B cell (primary cell): ENCODE measurements at regions not wholly inside any gene's neighbourhood (a gene's known extent, or its start where the extent isn't known, plus 50 kb on each side); places are given as distances from the start of the nearest gene placed in this dataset.

Experiments
- ATAC-seq: fragments of 200-7000 bp; cut with Tn5 transposase; one replicate; pipeline ENCODE4 v1.10.0; 2021; ENCODE audit warnings: low read depth, mild to moderate bottlenecking, moderate number of reproducible peaks, moderate library complexity
- CTCF ChIA-PET: fragments of 350-600 bp; sonication (Branson Sonifier 250); formaldehyde crosslinking; loops from one replicate; lab custom pipeline; 2021; ENCODE audit warnings: antibody characterized with exemption, inconsistent platforms; lab: Charles Lee
- POLR2A ChIA-PET: fragments of 350-600 bp; sonication (Branson Sonifier 250); formaldehyde crosslinking; loops from one replicate; lab custom pipeline; 2021; ENCODE audit warnings: antibody characterized with exemption; lab: Charles Lee
- DNase-seq: peaks from one replicate; pipeline ENCODE4 v3.0.0; 2013
- H2AFZ ChIP-seq: 2 replicates; pipeline ENCODE4 v1.6.1; 2012; ENCODE audit warnings: mild to moderate bottlenecking, low read depth, low read length; ENCODE audit not compliant: insufficient read depth, poor library complexity, severe bottlenecking
- H3K27ac ChIP-seq, 2 donors: 1 replicate in 1 of 2; 2 replicates in 1 of 2; pipeline ENCODE4 v1.5.1; 2012 to 2013; ENCODE audit warnings: low read length in 2 of 2, mild to moderate bottlenecking in 2 of 2, moderate library complexity in 1 of 2
- H3K27me3 ChIP-seq, 4 experiments: fragments of 200-600 bp in 1 of 4; sonication (generic) in 1 of 4; replicated peaks in 1 of 4; 1 replicate in 2 of 4; 2 replicates in 2 of 4; pipeline versions ENCODE4 v1.6.1 to v1.7.0; 2013 to 2016; ENCODE audit warnings: low read length in 3 of 4, mild to moderate bottlenecking in 2 of 4, mixed read lengths in 1 of 4, moderate library complexity in 1 of 4; ENCODE audit not compliant: insufficient read depth in 4 of 4, control insufficient read depth in 3 of 4; ENCODE audit errors: control extremely low read depth in 1 of 4
- H3K36me3 ChIP-seq, 2 experiments: replicated peaks in 1 of 2; 1 replicate in 1 of 2; 2 replicates in 1 of 2; pipeline versions ENCODE4 v1.6.1 to v1.7.1; 2013; ENCODE audit warnings: low read length in 1 of 2; ENCODE audit not compliant: insufficient read depth in 2 of 2, control insufficient read depth in 1 of 2; ENCODE audit errors: control extremely low read depth in 1 of 2, extremely low read depth in 1 of 2
- H3K4me1 ChIP-seq, 2 donors: fragments of 200-600 bp in 1 of 2; sonication (generic) in 1 of 2; 1 replicate in 1 of 2; 2 replicates in 1 of 2; pipeline versions ENCODE4 v1.5.1 to v1.6.1; 2013 to 2017; ENCODE audit warnings: low read length in 2 of 2; ENCODE audit not compliant: control insufficient read depth in 2 of 2, insufficient read depth in 2 of 2
- H3K4me2 ChIP-seq: replicated peaks from 2 replicates; pipeline ENCODE3; 2012; ENCODE audit warnings: mild to moderate bottlenecking, low read depth, low read length; ENCODE audit not compliant: poor library complexity, severe bottlenecking
- H3K4me3 ChIP-seq, 5 experiments: fragments of 200-600 bp in 1 of 5; sonication (generic) in 1 of 5; 1 replicate in 3 of 5; 2 replicates in 2 of 5; pipeline versions ENCODE4 v1.5.1 to v1.7.0; 2011 to 2016; ENCODE audit warnings: low read length in 4 of 5, mild to moderate bottlenecking in 4 of 5, low read depth in 2 of 5, control low read depth in 1 of 5, moderate library complexity in 1 of 5; ENCODE audit not compliant: insufficient read depth in 1 of 5; ENCODE audit errors: control extremely low read depth in 1 of 5, extremely low read depth in 1 of 5
- H3K79me2 ChIP-seq: fragments of 200-600 bp; sonication (generic); one replicate; pipeline ENCODE4 v1.6.0; 2016; ENCODE audit warnings: low read length; ENCODE audit not compliant: control insufficient read depth, insufficient read depth
- H3K9ac ChIP-seq: fragments of 200-600 bp; sonication (generic); 2 replicates; pipeline ENCODE4 v1.6.1; 2017; ENCODE audit warnings: mild to moderate bottlenecking, low read length, moderate library complexity
- H3K9me3 ChIP-seq, 3 donors: one replicate each; pipeline versions ENCODE4 v1.6.1 to v1.7.1; 2013; ENCODE audit warnings: low read length in 2 of 3; ENCODE audit not compliant: control insufficient read depth in 2 of 3, insufficient read depth in 1 of 3; ENCODE audit errors: control extremely low read depth in 1 of 3
- H4K20me1 ChIP-seq: 2 replicates; pipeline ENCODE4 v1.6.0; 2012; ENCODE audit warnings: mild to moderate bottlenecking, low read length; ENCODE audit not compliant: insufficient read depth, control insufficient read depth, poor library complexity, severe bottlenecking
- H3K27ac Mint-ChIP-seq: one replicate; pipeline ENCODE4 v1.8.0; 2021; ENCODE audit warnings: mixed read lengths
- H3K27me3 Mint-ChIP-seq: one replicate; pipeline ENCODE4 v1.8.0; 2021; ENCODE audit warnings: mixed read lengths
- H3K4me1 Mint-ChIP-seq: one replicate; pipeline ENCODE4 v1.8.0; 2021; ENCODE audit warnings: mixed read lengths
- H3K4me3 Mint-ChIP-seq: one replicate; pipeline ENCODE4 v1.8.0; 2021; ENCODE audit warnings: mixed read lengths
- H3K9me3 Mint-ChIP-seq: one replicate; pipeline ENCODE4 v1.8.0; 2022; ENCODE audit warnings: mixed read lengths; ENCODE audit not compliant: insufficient read depth
- CTCF ChIP-seq: fragments of 200-600 bp; IDR thresholded peaks from one replicate; pipeline ENCODE4 v1.8.0; 2022; ENCODE audit warnings: antibody characterized with exemption, mild to moderate bottlenecking
- EZH2 ChIP-seq: IDR thresholded peaks from 2 replicates; pipeline ENCODE4 v1.6.1; 2012; ENCODE audit warnings: borderline replicate concordance, low read depth, mild to moderate bottlenecking, moderate library complexity, low read length; ENCODE audit not compliant: insufficient read depth, poor library complexity, severe bottlenecking
- WGBS: methylation state at CpG from one replicate; pipeline ENCODE4 v1.1.5; 2013; ENCODE audit warnings: missing lambda C conversion rate; ENCODE audit not compliant: insufficient coverage; 5-methylcytosine and 5-hydroxymethylcytosine counted together
- intact Hi-C: fragments of 100-400 bp; cut with micrococcal nuclease; formaldehyde crosslinking; loops from one replicate; pipeline ENCODE4 v1.10.0; 2022

DNA sequence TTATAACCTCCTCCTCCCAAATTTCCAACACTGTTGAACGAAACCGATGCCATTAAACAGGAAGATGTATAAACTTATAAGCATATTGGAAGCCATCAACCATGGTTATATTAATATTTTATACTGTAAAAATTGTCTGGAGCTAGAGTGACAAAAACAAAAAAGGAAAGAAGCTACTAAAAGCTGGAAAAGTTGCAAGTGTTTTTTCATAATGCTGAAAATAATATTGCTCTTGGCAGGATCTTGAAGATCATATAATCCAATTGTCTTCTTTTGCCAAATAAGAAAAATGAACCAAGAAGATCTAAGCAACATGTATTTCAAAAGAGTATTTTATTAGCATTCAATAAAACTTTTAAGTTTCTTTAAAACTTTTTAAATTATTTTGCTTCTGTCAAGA, 268.9 kb upstream of the HSF2 start:
- no peaks in the 10 kb centered on the region for H4K20me1 ChIP-seq
- H3K9me3 ChIP-seq, result no peaks in the 10 kb centered on the region
- H3K4me1 ChIP-seq, result no peaks in the 10 kb centered on the region
- H2AFZ ChIP-seq, result no peak overlapping the region
- no peak overlapping the region for H3K4me3 ChIP-seq
- POLR2A ChIA-PET, result no interaction called here
- Mint-ChIP-seq H3K4me1 (no peaks in the 10 kb centered on the region), H3K4me3 (no peak overlapping the region), H3K27me3 (no peaks in the 10 kb centered on the region), H3K27ac (no peak overlapping the region), H3K9me3 (no peaks in the 10 kb centered on the region)
- intact Hi-C loops, result no loop called here
- H3K27me3 ChIP-seq, result no peaks in the 10 kb centered on the region
- TF ChIP-seq EZH2, result no peak
- TF ChIP-seq CTCF, result no peak
- H3K79me2 ChIP-seq, result no peaks in the 10 kb centered on the region
- H3K36me3 ChIP-seq, result no peaks in the 10 kb centered on the region
- no peak overlapping the region for H3K27ac ChIP-seq
- no peak for DNase-seq
- CTCF ChIA-PET, result no interaction called here
- whole genome bisulfite sequencing, result no CpG with 5 or more reads among the region's 2 CpGs
- ATAC-seq, result no peak
- no peak overlapping the region for H3K4me2 ChIP-seq
- no peak overlapping the region for H3K9ac ChIP-seq

GRCh38 chr6:122136386-122136785, 263.1 kb upstream of the HSF2 start:
- POLR2A ChIA-PET, result no interaction called here
- H3K9ac ChIP-seq, result no peak overlapping the region
- WGBS, result no CpG with 5 or more reads among the region's 1 CpG
- H3K79me2 ChIP-seq, result no peaks in the 10 kb centered on the region
- TF ChIP-seq CTCF (no peak), EZH2 (no peak)
- no peak overlapping the region for H3K4me2 ChIP-seq
- H3K36me3 ChIP-seq, result no peaks in the 10 kb centered on the region
- CTCF ChIA-PET, result no interaction called here
- no peaks in the 10 kb centered on the region for H3K4me1 ChIP-seq
- no peaks in the 10 kb centered on the region for H3K27me3 ChIP-seq
- Mint-ChIP-seq H3K27ac (no peak overlapping the region), H3K4me3 (no peak overlapping the region), H3K27me3 (no peaks in the 10 kb centered on the region), H3K4me1 (no peaks in the 10 kb centered on the region), H3K9me3 (no peaks in the 10 kb centered on the region)
- no peak for ATAC-seq
- H3K9me3 ChIP-seq, result no peaks in the 10 kb centered on the region
- no peak overlapping the region for H2AFZ ChIP-seq
- no peak overlapping the region for H3K27ac ChIP-seq
- DNase-seq, result no peak
- no peak overlapping the region for H3K4me3 ChIP-seq
- no peaks in the 10 kb centered on the region for H4K20me1 ChIP-seq
- intact Hi-C loops, result no loop called here
